ENCODE measurements at regions not wholly inside any gene's neighbourhood (a gene's known extent, or its start where the extent isn't known, plus 50 kb on each side); places are given as distances from the start of the nearest gene placed in this dataset.

GRCh38 chr7:118366363-118366762 is 141.9 kb downstream of the ANKRD7 start:
- no peaks in the 10 kb centered on the region for H3K9me3 ChIP-seq
- WGBS, 4 donors = 60 to 72% (median 68%) methylated on average over 5 of the region's 5 CpGs
- H3K27ac ChIP-seq = no peak overlapping the region
- no peak for TF ChIP-seq CTCF (IDR thresholded peaks at IDR 0.05)
- no peak for TF ChIP-seq POLR2A (IDR thresholded peaks at IDR 0.05)
- H3K4me3 ChIP-seq = no peak overlapping the region
- ATAC-seq = no peak
- no peaks in the 10 kb centered on the region for H3K27me3 ChIP-seq
- intact Hi-C loops (cut with DNase I) = no loop called here
- no peaks in the 10 kb centered on the region for H3K36me3 ChIP-seq
- no peak for DNase-seq
- no peaks in the 10 kb centered on the region for H3K4me1 ChIP-seq

- intact Hi-C loops (cut with DNase I) = no loop called here
- no peaks in the 10 kb centered on the region for H3K9me3 ChIP-seq
- ATAC-seq (no peak), DNase-seq (no peak)
- no peak overlapping the region for H3K27ac ChIP-seq
- TF ChIP-seq CTCF (IDR thresholded peaks at IDR 0.05) (no peak), POLR2A (IDR thresholded peaks at IDR 0.05) (no peak)
- no peak overlapping the region for H3K4me3 ChIP-seq
- no peaks in the 10 kb centered on the region for H3K36me3 ChIP-seq
- no peaks in the 10 kb centered on the region for H3K4me1 ChIP-seq
- H3K27me3 ChIP-seq = no peaks in the 10 kb centered on the region
Observed at GRCh38 chr7:118368958-118369357, 144.5 kb downstream of the ANKRD7 start.

- TF ChIP-seq POLR2A (IDR thresholded peaks at IDR 0.05) = no peak
- no peak for TF ChIP-seq CTCF (IDR thresholded peaks at IDR 0.05)
- no peak for DNase-seq
- Histone ChIP-seq H3K9me3 (no peaks in the 10 kb centered on the region), H3K36me3 (no peaks in the 10 kb centered on the region), H3K27ac (no peak overlapping the region), H3K4me3 (no peak overlapping the region), H3K27me3 (no peaks in the 10 kb centered on the region), H3K4me1 (no peaks in the 10 kb centered on the region)
- intact Hi-C loops (cut with DNase I) = no loop called here
- WGBS, 4 donors = 68 to 87% (median 79%) methylated on average over 3 of the region's 3 CpGs
- ATAC-seq = no peak
Observed at GRCh38 chr7:118369987-118370386, 145.5 kb downstream of the ANKRD7 start.

- Histone ChIP-seq H3K4me3 (no peak overlapping the region), H3K4me1 (no peaks in the 10 kb centered on the region), H3K27me3 (no peaks in the 10 kb centered on the region), H3K27ac (no peak overlapping the region), H3K36me3 (no peaks in the 10 kb centered on the region), H3K9me3 (no peaks in the 10 kb centered on the region)
- 76 to 96% (median 82%) methylated on average over 1 of the region's 1 CpG for WGBS, 4 donors
- ATAC-seq (no peak), DNase-seq (no peak)
- intact Hi-C loops (cut with DNase I) = no loop called here
- TF ChIP-seq POLR2A (IDR thresholded peaks at IDR 0.05) (no peak), CTCF (IDR thresholded peaks at IDR 0.05) (no peak)
Observed at GRCh38 chr7:118372530-118372929, 148.0 kb downstream of the ANKRD7 start.

Data from heart left ventricle (tissue), 16 donors.